H1 (cell line): ENCODE measurements at regions not wholly inside any gene's neighbourhood (a gene's known extent, or its start where the extent isn't known, plus 50 kb on each side); places are given as distances from the start of the nearest gene placed in this dataset.

Experiments used
- CTCF ChIA-PET: fragments of 300-600 bp; sonication (Branson Sonifier 250); formaldehyde crosslinking; loops from one replicate; lab custom pipeline; 2021; ENCODE audit not compliant: partially characterized antibody; lab: Charles Lee
- POLR2A ChIA-PET: fragments of 300-600 bp; sonication (Branson Sonifier 250); formaldehyde crosslinking; loops from one replicate; lab custom pipeline; 2021; ENCODE audit warnings: inconsistent platforms; ENCODE audit not compliant: partially characterized antibody; lab: Charles Lee
- DNase-seq, 2 experiments: peaks; one replicate each; pipeline versions ENCODE4 v3.0.0 to v3.0.0-alpha.2; 2010 to 2022; ENCODE audit warnings: low spot score in 2 of 2, low read depth in 1 of 2, mixed read lengths in 1 of 2
- FAIRE-seq: peaks from 2 replicates; lab custom pipeline; 2011; peaks lifted over from hg19 to GRCh38; lab: Jason Lieb, UNC
- H2AFZ ChIP-seq: 2 replicates; pipeline ENCODE4 v1.8.1; 2012; ENCODE audit warnings: low read length, inconsistent platforms
- H2AK5ac ChIP-seq: 2 replicates; pipeline ENCODE4 v1.6.1; 2013; ENCODE audit warnings: low read depth, low read length
- H2BK120ac ChIP-seq: replicated peaks from 2 replicates; pipeline ENCODE3; 2013; ENCODE audit warnings: low read depth, low read length, inconsistent platforms
- H2BK12ac ChIP-seq: 2 replicates; pipeline ENCODE4 v1.6.1; 2013; ENCODE audit warnings: low read depth, low read length
- H2BK15ac ChIP-seq: 2 replicates; pipeline ENCODE4 v1.6.1; 2013; ENCODE audit warnings: low read length
- H2BK20ac ChIP-seq: 2 replicates; pipeline ENCODE4 v1.6.1; 2013; ENCODE audit warnings: low read length
- H2BK5ac ChIP-seq: 2 replicates; pipeline ENCODE4 v1.6.1; 2013; ENCODE audit warnings: low read depth, low read length
- H3K14ac ChIP-seq: 2 replicates; pipeline ENCODE4 v1.6.1; 2013; ENCODE audit warnings: inconsistent platforms; ENCODE audit not compliant: insufficient read length
- H3K18ac ChIP-seq: 2 replicates; pipeline ENCODE4 v1.6.1; 2013; ENCODE audit warnings: low read length; ENCODE audit errors: extremely low read depth
- H3K23ac ChIP-seq: 2 replicates; pipeline ENCODE4 v1.6.1; 2013; ENCODE audit warnings: inconsistent platforms; ENCODE audit not compliant: insufficient read length
- H3K23me2 ChIP-seq: 2 replicates; pipeline ENCODE4 v1.6.1; 2013; ENCODE audit warnings: low read depth, low read length
- H3K27ac ChIP-seq: 2 replicates; pipeline ENCODE4 v1.6.1; 2011; ENCODE audit warnings: low read depth, low read length, inconsistent platforms
- H3K27me3 ChIP-seq, 4 experiments: replicated peaks in 1 of 4; 1 replicate in 1 of 4; 2 replicates in 3 of 4; pipeline versions ENCODE4 v1.6.1 to v1.8.1; 2011 to 2013; ENCODE audit warnings: low read length in 3 of 4, mild to moderate bottlenecking in 3 of 4, inconsistent platforms in 2 of 4, mixed read lengths in 2 of 4, moderate library complexity in 1 of 4; ENCODE audit not compliant: control insufficient read depth in 3 of 4, insufficient read depth in 3 of 4; ENCODE audit errors: extremely low read depth in 1 of 4
- H3K36me3 ChIP-seq, 4 experiments: 2 replicates each; pipeline versions ENCODE4 v1.6.1 to v1.8.1; 2011 to 2013; ENCODE audit warnings: mild to moderate bottlenecking in 4 of 4, low read length in 3 of 4, moderate library complexity in 2 of 4, control low read depth in 1 of 4, inconsistent platforms in 1 of 4; ENCODE audit not compliant: insufficient read depth in 4 of 4, control insufficient read depth in 2 of 4
- H3K4ac ChIP-seq: replicated peaks from 2 replicates; pipeline ENCODE3; 2013; ENCODE audit warnings: low read length, low read depth, mixed read lengths, inconsistent platforms; ENCODE audit not compliant: insufficient read length
- H3K4me1 ChIP-seq, 4 experiments: replicated peaks in 1 of 4; 1 replicate in 1 of 4; 2 replicates in 3 of 4; pipeline versions ENCODE4 v1.6.1 to v1.8.1; 2011 to 2013; ENCODE audit warnings: low read length in 3 of 4, inconsistent platforms in 2 of 4, mixed read lengths in 1 of 4; ENCODE audit not compliant: insufficient read depth in 4 of 4, control insufficient read depth in 3 of 4
- H3K4me2 ChIP-seq, 2 experiments: 2 replicates each; pipeline versions ENCODE4 v1.6.1 to v1.8.1; 2011 to 2013; ENCODE audit warnings: low read depth in 2 of 2, low read length in 2 of 2, control low read depth in 1 of 2, inconsistent platforms in 1 of 2, mild to moderate bottlenecking in 1 of 2; ENCODE audit not compliant: insufficient read depth in 1 of 2
- H3K4me3 ChIP-seq, 4 experiments: fragments of 200-600, 300-600 bp in 1 of 4; sonication (generic), shearing (Covaris generic), sonication (Bioruptor Twin) in 1 of 4; 2 replicates each; pipeline versions ENCODE4 v1.5.1 to v1.8.1; 2011 to 2016; ENCODE audit warnings: low read length in 4 of 4, low read depth in 3 of 4, control low read depth in 2 of 4, inconsistent platforms in 2 of 4, mild to moderate bottlenecking in 2 of 4, mixed read lengths in 1 of 4, moderate library complexity in 1 of 4; ENCODE audit not compliant: insufficient read depth in 2 of 4; ENCODE audit errors: extremely low read depth in 1 of 4
- H3K56ac ChIP-seq: replicated peaks from 2 replicates; pipeline ENCODE3; 2013; ENCODE audit warnings: low read depth, mild to moderate bottlenecking, mixed read lengths, low read length, inconsistent platforms; ENCODE audit not compliant: insufficient read length
- H3K79me1 ChIP-seq: 2 replicates; pipeline ENCODE4 v1.6.1; 2013; ENCODE audit warnings: low read depth, low read length, control low read depth
- H3K79me2 ChIP-seq, 2 experiments: 2 replicates each; pipeline versions ENCODE4 v1.6.1 to v1.8.1; 2012 to 2013; ENCODE audit warnings: low read length in 2 of 2, mild to moderate bottlenecking in 2 of 2, inconsistent platforms in 1 of 2; ENCODE audit not compliant: insufficient read depth in 2 of 2, control insufficient read depth in 1 of 2
- H3K9ac ChIP-seq, 4 experiments: replicated peaks in 1 of 4; 1 replicate in 1 of 4; 2 replicates in 3 of 4; pipeline versions ENCODE4 v1.6.1 to v1.8.1; 2011 to 2013; ENCODE audit warnings: low read depth in 3 of 4, low read length in 3 of 4, control low read depth in 2 of 4, mild to moderate bottlenecking in 2 of 4, moderate library complexity in 2 of 4, inconsistent platforms in 1 of 4; ENCODE audit errors: extremely low read depth in 1 of 4
- H3K9me3 ChIP-seq, 2 experiments: 2 replicates each; pipeline versions ENCODE4 v1.6.1 to v1.8.1; 2012 to 2013; ENCODE audit warnings: mild to moderate bottlenecking in 2 of 2, moderate library complexity in 2 of 2, control low read depth in 1 of 2, inconsistent platforms in 1 of 2, low read depth in 1 of 2, low read length in 1 of 2, mixed read lengths in 1 of 2; ENCODE audit not compliant: insufficient read depth in 2 of 2
- H4K20me1 ChIP-seq, 2 experiments: replicated peaks in 1 of 2; 2 replicates each; pipeline versions ENCODE3 to v1.8.1; 2011 to 2013; ENCODE audit warnings: inconsistent platforms in 2 of 2, low read length in 2 of 2, mild to moderate bottlenecking in 1 of 2; ENCODE audit not compliant: insufficient read depth in 2 of 2, control insufficient read depth in 1 of 2
- H4K5ac ChIP-seq: 2 replicates; pipeline ENCODE4 v1.6.1; 2013; ENCODE audit warnings: low read length, low read depth, mixed read lengths, inconsistent platforms; ENCODE audit not compliant: insufficient read length
- H4K8ac ChIP-seq: 2 replicates; pipeline ENCODE4 v1.8.0; 2013; ENCODE audit warnings: mild to moderate bottlenecking, moderate library complexity, low read length, inconsistent platforms; ENCODE audit not compliant: insufficient read depth; ENCODE audit errors: extremely low read depth
- H4K91ac ChIP-seq: replicated peaks from 2 replicates; pipeline ENCODE3; 2013; ENCODE audit warnings: low read length, mixed read lengths, inconsistent platforms; ENCODE audit not compliant: insufficient read length
- ATF2 ChIP-seq: IDR thresholded peaks from 2 replicates; pipeline ENCODE4 v1.6.1; 2012; ENCODE audit warnings: low read length, inconsistent platforms
- ATF3 ChIP-seq: IDR thresholded peaks from 2 replicates; pipeline ENCODE4 v1.6.1; 2011; ENCODE audit warnings: low read depth, mild to moderate bottlenecking, low read length; ENCODE audit not compliant: insufficient read depth
- CTCF ChIP-seq, 3 experiments: IDR thresholded peaks; 1 replicate in 2 of 3; 2 replicates in 1 of 3; pipeline versions ENCODE4 v1.5.1 to v1.6.1; 2011; ENCODE audit warnings: low read length in 3 of 3, mild to moderate bottlenecking in 3 of 3, inconsistent platforms in 2 of 3, low read depth in 1 of 3, moderate library complexity in 1 of 3; ENCODE audit not compliant: insufficient read depth in 1 of 3; ENCODE audit errors: control extremely low read depth in 1 of 3
- EZH2 ChIP-seq: fragments of 200-600 bp; sonication (generic); IDR thresholded peaks from 2 replicates; pipeline ENCODE4 v1.7.1; 2012; ENCODE audit warnings: low read depth, mild to moderate bottlenecking, moderate library complexity, low read length, inconsistent platforms; ENCODE audit not compliant: severe bottlenecking
- NANOG ChIP-seq: IDR thresholded peaks from 2 replicates; pipeline ENCODE4 v1.6.1; 2011; ENCODE audit warnings: low read length, low read depth, mild to moderate bottlenecking, inconsistent platforms; ENCODE audit not compliant: insufficient read depth, poor library complexity, severe bottlenecking
- RBBP5 ChIP-seq: IDR thresholded peaks from 2 replicates; pipeline ENCODE4 v1.7.1; 2012; ENCODE audit warnings: low read depth, mild to moderate bottlenecking, inconsistent platforms, low read length, moderate library complexity, borderline replicate concordance
- RXRA ChIP-seq: IDR thresholded peaks from 2 replicates; pipeline ENCODE4 v1.6.1; 2011; ENCODE audit warnings: low read depth, mild to moderate bottlenecking, low read length, moderate library complexity; ENCODE audit not compliant: insufficient read depth
- SIN3A ChIP-seq, 2 experiments: IDR thresholded peaks in 1 of 2; conservative IDR thresholded peaks in 1 of 2; 2 replicates each; pipeline ENCODE4 v1.6.1; 2011 to 2012; ENCODE audit warnings: low read length in 2 of 2, improper control_type of control experiment in 1 of 2, low read depth in 1 of 2, mild to moderate bottlenecking in 1 of 2
- SIRT6 ChIP-seq: IDR thresholded peaks from one replicate; pipeline ENCODE4 v1.7.1; 2012; ENCODE audit warnings: low read length, inconsistent platforms
- TAF7 ChIP-seq: optimal IDR thresholded peaks from 2 replicates; pipeline ENCODE3; 2011; ENCODE audit warnings: low read depth, mild to moderate bottlenecking, inconsistent platforms, low read length, moderate library complexity, borderline replicate concordance

- H3K36me3 ChIP-seq, result no peaks in the 10 kb centered on the region
- no peak overlapping the region for H2BK12ac ChIP-seq
- ChIA-PET POLR2A (no interaction called here), CTCF (no interaction called here)
- H2BK5ac ChIP-seq, result no peak overlapping the region
- H3K9me3 ChIP-seq, result no peaks in the 10 kb centered on the region
- H3K4ac ChIP-seq, result no peak overlapping the region
- H2AK5ac ChIP-seq, result no peak overlapping the region
- no peak overlapping the region for H3K23ac ChIP-seq
- no peak overlapping the region for H3K27ac ChIP-seq
- H3K18ac ChIP-seq, result no peak overlapping the region
- FAIRE-seq (no peak), DNase-seq (no peak)
- H2BK120ac ChIP-seq, result no peak overlapping the region
- no peak overlapping the region for H4K91ac ChIP-seq
- no peak overlapping the region for H3K56ac ChIP-seq
- H3K79me2 ChIP-seq, result no peaks in the 10 kb centered on the region
- H3K9ac ChIP-seq, result no peak overlapping the region
- H3K14ac ChIP-seq, result no peak overlapping the region
- H3K4me1 ChIP-seq, result no peaks in the 10 kb centered on the region
- no peak overlapping the region for H2AFZ ChIP-seq
- no peak overlapping the region for H3K4me3 ChIP-seq
- no peaks in the 10 kb centered on the region for H3K23me2 ChIP-seq
- H3K79me1 ChIP-seq, result no peaks in the 10 kb centered on the region
- H2BK20ac ChIP-seq, result no peak overlapping the region
- no peak overlapping the region for H3K4me2 ChIP-seq
- H4K8ac ChIP-seq, result no peak overlapping the region
- H2BK15ac ChIP-seq, result no peak overlapping the region
- H3K27me3 ChIP-seq, result no peaks in the 10 kb centered on the region
- no peaks in the 10 kb centered on the region for H4K20me1 ChIP-seq
- no peak overlapping the region for H4K5ac ChIP-seq
- TF ChIP-seq TAF7, result no peak
- TF ChIP-seq SIRT6, result no peak
- no peak for TF ChIP-seq CTCF (IDR thresholded peaks at IDR 0.05; ENCODE audit: control extremely low read depth in 1 of 3, insufficient read depth in 1 of 3, low read depth in 1 of 3, low read length in 3 of 3)
- TF ChIP-seq SIN3A (conservative IDR thresholded peaks at IDR 0.05 in 1 of 2, IDR thresholded peaks at IDR 0.05 in 1 of 2; ENCODE audit: low read depth in 1 of 2, low read length in 2 of 2), result no peak
- no peak for TF ChIP-seq RBBP5
- no peak for TF ChIP-seq RXRA
- no peak for TF ChIP-seq ATF2
- TF ChIP-seq EZH2, result no peak
- TF ChIP-seq ATF3, result no peak
- no peak for TF ChIP-seq NANOG
Measured at GRCh38 chr2:139643139-139643538, 862.9 kb upstream of the NXPH2 start.
